ENCODE measurements at regions not wholly inside any gene's neighbourhood (a gene's known extent, or its start where the extent isn't known, plus 50 kb on each side); places are given as distances from the start of the nearest gene placed in this dataset.

DNA sequence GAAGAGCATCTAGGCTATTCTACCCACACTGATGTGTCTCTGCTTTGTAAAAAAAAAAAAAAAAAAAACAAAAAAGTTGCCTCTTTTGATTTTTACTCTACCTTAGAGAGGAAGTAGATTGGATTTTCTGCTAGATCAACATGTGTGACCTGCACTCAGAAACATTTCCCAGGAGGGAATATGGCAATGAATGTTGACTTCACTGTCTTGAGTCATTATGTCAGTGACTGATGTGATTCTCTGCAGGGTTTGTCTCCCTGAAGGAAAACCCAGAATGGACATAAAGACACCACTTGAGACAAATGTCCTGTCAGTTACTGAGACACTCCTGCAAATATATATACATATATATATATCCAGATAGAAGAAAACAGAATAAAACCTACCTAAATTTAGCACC is 370.3 kb downstream of the BMPER start:
- TF ChIP-seq CTCF (conservative IDR thresholded peaks at IDR 0.05; ENCODE audit: low read length) = no peak
- TF ChIP-seq EZH2phosphoT487 (IDR thresholded peaks at IDR 0.05; ENCODE audit: borderline replicate concordance) = no peak

Measured in Loucy (cell line).